ENCODE measurements at regions not wholly inside any gene's neighbourhood (a gene's known extent, or its start where the extent isn't known, plus 50 kb on each side); places are given as distances from the start of the nearest gene placed in this dataset.

GRCh38 chr10:83533290-83533689 is 606.0 kb upstream of the GHITM start:
- TF ChIP-seq CTCF (IDR thresholded peaks at IDR 0.05): no peak
- TF ChIP-seq POLR2A (IDR thresholded peaks at IDR 0.05): no peak
